ENCODE measurements at regions not wholly inside any gene's neighbourhood (a gene's known extent, or its start where the extent isn't known, plus 50 kb on each side); places are given as distances from the start of the nearest gene placed in this dataset.

GRCh38 chr14:65346474-65346873 lies 66.1 kb upstream of the FUT8 start:
- TF ChIP-seq CTCF (IDR thresholded peaks at IDR 0.05; ENCODE audit: insufficient read depth, low read length) (no peak), POLR2AphosphoS5 (IDR thresholded peaks at IDR 0.05; ENCODE audit: low read depth) (no peak)

Data from HL-60 (cell line).